HG02938 (cell line): ENCODE measurements at regions not wholly inside any gene's neighbourhood (a gene's known extent, or its start where the extent isn't known, plus 50 kb on each side); places are given as distances from the start of the nearest gene placed in this dataset.

Source experiments
- ATAC-seq: cut with Tn5 transposase; IDR thresholded peaks from one replicate; pipeline ENCODE4 v1.9.1; 2021; ENCODE audit warnings: mild to moderate bottlenecking, moderate library complexity; ENCODE audit not compliant: unreplicated experiment

DNA sequence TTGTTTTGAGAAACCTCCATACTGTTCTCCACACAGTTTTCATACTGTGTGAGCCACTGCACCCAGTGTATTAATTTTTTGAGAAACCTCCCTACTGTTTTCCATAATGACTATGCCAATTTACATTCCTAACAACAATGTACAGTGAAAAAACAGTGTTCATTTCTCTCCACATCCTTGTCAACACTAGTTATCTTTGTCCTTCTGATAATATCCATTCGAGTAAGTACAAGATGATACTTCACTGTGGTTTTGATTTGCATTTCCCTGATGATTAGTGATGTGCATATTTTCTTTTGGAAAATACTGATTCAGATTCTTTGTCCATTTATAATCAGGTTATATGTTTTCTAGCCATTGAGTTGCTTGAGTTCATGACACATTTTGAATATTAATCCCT lies 462.0 kb downstream of the CDH11 start:
- ATAC-seq, result no peak

DNA sequence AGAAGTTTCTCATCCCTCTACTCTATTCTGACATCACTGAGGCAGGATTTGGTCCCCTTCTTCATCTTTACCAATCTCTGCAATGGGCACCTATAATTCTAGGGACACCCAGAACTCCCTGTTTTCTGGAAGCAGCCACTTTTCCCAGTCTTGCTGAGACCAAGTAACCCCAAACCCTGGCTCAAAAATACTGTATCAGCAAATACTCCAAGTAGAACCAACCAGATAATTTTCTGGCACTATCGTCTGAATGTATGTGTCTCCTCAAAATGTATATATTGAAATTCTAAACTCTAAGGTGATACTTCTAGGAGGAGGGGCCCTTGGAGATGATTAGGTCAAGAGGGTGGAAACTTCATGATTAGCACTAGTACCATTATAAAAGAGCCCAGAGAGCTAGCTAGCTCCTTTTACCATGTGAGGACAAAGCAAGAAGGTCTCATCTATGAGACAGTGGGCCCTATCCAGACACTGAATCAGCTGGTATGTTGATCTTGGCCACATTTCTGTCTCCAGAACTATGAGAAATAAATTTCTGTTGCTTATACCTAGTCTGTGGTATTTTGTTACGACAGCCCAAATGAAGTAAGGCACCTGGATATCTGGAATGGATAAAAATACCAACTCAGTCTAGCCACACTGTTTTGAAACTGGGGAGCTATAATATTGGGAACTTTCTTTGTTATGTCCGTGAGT lies 464.4 kb downstream of the CDH11 start:
- no peak for ATAC-seq

DNA sequence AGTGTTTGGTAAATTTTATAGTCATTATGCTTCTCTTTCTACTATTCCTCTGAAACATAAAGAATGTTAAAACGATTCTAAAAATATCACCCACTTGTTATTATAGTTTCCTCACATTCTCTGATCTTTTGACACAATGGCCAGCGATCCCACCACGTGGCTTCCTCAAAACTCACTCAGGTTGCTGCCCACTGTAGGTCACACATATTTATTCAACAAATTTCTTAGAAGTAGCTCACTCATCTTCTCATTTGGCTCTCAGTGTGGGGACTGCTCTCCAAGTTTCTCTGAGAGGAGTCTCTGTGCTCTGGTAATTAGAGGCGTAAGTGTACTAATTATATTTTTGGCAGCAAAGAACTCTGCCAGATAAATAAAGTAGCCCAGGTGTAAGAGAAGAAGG lies 465.4 kb downstream of the CDH11 start:
- no peak for ATAC-seq

DNA sequence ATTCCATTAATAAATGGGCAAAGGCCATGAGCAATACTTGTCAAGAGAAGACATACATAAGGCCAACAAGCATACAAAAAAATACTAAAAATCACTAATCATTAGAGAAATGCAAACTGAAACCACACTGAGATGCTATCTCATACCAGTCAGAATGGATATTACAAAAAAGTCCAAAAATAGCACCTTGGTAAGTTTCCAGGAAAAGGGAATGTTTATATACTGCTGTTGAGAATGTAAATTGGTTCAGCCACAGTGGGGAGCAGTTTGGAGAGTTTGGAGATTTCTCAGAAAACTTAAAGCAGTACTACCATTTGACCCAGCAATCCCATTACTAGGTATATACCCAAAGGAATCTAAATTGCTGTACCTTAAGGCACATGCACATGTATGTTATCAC lies 467.7 kb downstream of the CDH11 start:
- no peak for ATAC-seq

DNA sequence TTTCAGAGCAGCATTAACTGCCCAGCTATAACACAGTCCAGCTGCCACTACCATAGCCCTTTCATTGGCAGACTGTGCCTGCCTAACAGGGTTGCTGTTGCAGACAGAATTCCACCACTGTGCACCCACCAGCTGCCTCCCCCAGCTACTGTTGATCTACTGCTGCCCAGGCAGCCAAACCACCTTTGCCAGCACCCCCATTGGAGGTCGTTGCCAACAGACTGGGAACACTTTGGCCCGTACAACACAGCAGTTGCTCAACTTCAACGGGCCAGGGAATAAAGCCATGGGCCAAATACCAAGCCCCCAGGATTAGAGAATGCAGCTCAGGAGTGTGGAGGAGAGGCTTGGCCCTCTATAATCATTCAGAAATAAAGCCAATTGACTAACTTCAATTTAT lies 473.6 kb downstream of the CDH11 start:
- ATAC-seq, result no peak

DNA sequence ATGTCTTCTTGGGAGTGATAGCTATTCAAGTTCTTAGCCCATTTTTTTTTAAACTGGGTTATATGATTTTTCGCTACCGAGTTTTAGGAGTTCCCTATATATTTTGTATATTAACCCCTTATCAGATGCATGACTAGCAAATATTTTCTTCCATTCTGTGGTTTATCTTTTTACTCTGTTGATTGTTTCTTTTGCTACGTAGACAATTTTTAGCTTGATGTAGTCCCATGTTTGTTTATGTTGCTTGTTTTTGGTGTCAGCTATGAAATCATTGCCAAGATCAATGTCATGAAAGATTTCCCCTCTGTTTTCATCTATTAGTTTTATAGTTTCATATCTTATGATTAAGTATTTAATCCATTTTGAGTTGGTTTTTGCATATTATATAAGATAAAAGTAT lies 480.5 kb downstream of the CDH11 start:
- no peak for ATAC-seq

DNA sequence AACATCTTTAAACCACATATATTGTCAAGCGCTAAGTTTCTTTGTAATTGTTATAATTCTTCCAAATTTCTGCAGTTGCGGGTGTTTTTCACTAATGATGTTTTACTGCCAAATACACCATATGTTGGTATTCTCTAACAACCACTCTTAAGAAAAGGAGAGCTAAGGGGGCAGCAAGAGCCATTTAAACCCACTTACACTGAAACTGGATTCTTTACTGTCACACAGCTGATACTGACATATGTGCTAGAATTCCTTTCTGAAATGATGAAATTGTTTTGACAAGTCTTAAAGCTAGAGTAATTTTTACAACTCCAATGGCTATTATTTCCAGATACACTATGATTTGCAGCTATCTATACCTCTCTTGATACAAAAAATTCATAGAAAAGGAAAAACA lies 483.1 kb downstream of the CDH11 start:
- no peak for ATAC-seq

DNA sequence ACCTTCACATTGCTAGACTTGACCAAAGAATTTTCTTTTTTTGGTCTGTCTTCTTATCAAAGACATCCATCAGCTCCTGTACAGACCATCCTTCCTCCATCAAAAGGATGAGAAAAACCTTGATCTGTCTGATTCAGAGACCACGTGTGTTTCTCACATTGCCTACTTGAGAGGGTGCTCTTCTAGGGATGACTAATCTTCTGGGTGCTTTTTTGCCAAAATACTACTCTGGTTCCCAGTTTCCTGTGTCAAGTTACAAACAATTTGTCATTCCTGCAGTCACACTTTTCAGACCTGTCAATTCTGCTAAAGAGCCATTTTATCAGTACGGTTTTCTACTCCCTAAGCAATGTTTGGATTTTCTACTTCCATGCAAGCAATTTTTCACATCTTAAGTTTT lies 492.2 kb downstream of the CDH11 start:
- no peak for ATAC-seq

DNA sequence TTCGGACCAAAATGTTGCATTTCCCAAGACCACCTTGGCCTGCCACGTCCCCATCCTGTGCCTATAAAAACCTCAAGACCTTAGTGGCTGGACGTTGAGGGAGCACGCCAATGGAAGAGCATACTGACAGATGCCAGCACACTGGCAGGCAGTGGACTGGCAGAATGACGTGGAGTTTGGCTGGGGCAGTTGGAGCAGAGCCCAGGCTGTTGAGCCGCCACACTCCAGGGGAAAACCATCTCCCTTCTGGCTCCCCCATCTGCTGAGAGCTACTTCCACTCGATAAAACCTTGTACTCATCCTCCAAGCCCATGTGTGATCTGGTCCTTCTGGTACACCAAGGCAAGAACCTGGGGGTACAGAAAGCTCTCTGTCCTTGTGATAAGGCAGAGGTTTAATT lies 494.1 kb downstream of the CDH11 start:
- ATAC-seq, result no peak

DNA sequence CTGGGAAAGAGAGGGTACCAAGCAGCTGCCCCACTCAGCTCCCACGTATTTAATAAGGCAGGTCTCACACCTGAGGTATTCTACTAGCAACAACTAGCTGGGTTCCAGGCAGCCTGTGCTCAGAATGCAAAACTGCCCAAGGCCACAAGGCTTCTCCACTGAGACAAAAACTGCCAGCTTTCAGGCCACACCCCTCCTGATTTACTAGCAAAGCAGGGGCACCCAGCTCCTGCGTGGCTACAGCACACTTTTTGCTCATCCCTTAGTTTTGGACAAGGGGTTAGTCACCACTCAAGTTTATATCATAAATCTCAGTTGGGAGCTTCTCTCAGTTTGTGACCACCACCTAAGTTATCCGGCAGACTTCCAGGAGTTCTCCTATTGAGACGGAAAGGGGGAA lies 494.6 kb downstream of the CDH11 start:
- ATAC-seq, result no peak

DNA sequence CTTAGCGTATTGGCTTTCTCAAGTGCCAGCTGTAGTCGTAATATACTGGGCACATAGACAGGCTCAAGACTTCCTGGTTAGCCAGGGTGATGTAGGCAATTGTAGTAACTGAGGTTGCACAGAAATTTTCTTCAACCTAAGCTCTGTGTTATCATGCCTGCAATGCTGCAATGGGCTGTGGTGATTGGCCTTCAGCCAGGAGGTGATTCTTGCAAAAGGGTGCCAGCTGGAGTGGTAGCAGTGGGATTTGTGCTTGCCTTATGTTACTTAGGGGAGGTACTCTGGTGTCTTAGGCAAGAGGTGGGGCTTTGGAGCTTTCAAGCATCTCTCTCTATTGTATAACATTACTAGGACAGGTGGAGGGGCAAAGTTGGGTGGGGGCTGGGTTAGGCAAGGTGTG lies 495.1 kb downstream of the CDH11 start:
- ATAC-seq, result no peak

DNA sequence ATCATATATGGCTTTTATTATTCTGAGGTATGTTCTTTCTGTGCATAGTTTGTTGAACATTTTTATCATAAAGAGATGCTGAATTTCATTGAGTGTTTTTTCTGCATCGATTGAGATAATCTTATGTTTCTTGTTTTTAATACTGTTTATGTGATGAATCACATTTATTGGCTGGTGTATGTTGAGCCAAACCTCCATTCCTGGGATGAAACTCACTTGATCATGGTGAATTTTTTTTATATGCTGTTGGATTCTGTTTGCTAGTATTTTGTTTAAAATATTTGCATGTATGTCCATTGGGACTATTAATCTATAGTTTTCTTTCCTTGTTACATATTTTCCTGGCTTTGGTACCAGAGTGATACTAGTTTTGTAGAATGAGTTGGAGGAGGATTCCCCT lies 500.2 kb downstream of the CDH11 start:
- ATAC-seq, result no peak

DNA sequence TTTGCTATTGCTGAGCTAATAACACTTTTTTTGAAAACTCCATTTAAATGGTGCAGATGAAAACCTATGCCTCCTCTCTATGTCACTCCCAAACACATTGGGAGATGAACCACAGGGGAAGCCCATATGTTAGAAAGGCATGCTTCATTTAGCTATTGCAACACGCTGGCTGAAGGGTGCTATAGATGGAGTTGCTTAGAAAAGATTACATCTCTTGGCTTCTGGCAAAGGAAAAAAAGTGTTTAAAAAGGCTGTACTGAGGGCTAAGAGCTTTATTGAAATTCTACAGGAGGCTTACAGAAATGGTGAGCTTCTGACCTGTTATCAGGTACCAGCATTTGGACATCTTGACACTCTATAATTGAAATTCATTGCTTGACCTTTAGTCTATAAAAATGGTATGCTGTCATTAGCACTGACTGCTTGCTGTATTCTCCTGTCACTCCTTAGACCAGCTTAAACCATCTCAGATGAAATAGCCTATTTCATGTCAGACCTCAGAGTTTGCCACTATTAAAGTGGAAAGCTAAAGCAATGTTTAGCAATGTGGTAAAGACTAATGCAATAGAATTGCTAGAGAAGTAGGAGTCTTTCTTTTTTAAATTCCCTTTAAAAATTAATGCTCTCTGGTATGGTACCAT lies 503.9 kb downstream of the CDH11 start:
- ATAC-seq, result no peak

DNA sequence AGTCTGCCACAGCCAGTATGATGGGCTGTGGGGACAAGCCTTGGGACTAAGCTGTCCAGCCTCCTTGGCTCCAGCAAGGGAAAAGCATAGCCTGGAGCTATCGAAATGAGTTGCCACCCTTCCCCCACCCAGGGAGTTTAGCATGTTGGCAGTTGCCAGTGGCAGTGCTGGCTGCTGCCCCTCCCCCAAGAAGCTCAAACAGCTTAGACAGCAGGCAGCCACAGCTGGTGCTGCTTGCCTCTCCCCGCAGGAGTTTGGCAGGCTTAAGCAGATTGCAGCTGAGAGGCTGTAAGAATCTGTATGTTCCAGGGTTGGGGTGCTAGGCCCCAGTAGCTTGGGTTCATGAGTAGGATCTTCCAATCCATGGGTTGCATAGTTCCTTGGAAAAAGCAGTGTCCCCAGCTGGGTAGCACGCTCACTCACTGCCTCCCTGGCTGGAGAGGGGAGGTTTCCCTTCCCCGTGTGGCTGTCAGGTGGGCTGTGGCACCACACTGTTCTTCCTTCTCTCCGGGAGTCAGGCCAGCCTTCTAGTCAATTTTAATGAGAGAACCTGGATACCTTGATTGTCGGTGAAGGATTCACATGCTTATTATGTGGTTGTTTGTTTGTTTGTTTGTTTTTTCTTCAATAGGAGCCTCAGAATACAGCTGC lies 506.1 kb downstream of the CDH11 start:
- ATAC-seq, result no peak

DNA sequence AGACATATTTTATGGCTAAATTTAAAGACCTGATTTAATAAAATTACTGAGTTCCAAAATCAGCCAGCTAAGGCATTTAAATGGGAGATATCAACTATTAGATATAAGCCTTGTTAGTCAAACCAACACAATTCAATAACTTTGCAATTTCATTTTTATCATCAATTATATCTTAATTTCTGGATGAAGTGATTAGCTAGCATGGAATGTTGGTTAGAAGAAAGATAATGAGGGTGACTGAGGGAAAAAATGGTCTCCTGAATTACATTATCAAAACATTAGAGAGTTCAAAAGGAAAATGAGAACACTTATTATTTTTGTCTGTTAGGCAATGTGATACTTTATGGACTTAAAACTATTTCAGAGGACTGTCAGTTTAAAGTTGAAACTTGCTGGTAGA lies 525.7 kb downstream of the CDH11 start:
- no peak for ATAC-seq

DNA sequence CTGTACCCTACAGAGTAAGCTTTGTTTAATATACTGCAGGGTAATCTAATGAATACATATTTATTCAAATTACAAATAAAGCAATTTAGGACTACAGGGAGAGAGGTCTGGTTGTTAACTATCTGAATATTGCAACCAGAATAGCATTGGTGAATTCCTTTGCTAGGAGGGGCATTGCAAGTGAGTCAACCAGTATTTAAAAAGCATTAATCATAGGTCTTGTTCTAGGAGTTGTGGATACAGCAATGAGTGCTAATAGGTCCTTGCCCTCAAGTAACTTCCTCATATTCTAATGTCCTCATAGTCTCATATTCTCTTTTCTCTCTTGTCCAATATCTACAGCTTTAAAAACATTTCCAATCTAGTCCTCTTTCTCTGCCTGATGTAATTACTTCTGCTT lies 531.4 kb downstream of the CDH11 start:
- no peak for ATAC-seq

DNA sequence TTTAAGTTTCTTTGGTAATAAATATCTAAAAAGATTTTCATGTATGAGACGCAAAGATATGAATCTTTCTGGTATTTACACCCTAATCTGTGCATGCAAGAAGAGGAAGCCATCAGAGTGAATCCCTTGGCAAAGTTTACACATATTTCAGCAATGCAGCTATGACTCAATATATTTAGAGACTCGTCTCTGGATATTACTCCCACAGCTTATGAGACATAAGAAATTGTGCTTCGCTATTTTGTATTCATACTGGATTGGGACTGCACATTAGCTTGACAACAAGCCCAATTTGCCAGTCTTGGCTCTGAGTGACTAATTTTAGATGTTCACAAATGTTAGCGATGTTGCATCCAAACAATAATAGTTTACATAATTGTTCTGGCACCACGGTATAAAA lies 532.0 kb downstream of the CDH11 start:
- no peak for ATAC-seq

DNA sequence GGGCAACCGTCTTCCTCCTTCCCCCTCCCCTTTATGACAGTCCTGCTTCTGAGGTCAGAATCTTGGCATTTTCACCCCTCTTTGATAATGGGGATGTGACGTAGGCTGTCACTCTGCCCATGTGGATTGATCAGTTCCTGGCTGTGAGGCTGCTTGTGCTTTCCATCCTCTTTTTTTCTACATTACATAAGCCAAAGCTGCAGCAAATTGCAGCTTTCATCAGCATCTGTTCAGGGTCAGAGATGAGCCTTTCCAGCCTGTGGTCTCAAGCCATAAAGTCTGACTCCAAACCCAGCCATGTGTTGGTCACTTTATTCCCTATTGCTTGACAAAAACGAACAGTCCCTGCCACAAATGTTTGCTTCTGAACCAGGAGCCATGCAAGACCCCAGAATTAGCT lies 535.1 kb downstream of the CDH11 start:
- no peak for ATAC-seq

DNA sequence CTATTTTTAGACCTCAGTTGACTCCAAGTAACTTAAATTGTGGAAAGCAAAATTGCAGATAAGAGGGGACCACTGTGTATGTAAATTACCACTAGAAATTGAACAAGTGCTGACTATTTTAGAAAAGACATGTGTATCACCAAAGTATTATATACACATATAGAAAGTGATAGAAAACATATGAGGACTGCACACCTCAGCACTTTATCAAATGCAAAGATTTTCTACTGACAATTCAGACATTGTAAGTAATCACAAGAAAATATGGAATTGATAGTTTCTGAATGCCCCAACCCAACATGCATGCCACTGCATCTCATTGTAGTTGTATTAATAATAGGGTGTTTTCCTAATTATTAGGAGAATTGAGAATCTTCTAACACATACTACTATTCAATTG lies 536.5 kb downstream of the CDH11 start:
- no peak for ATAC-seq

DNA sequence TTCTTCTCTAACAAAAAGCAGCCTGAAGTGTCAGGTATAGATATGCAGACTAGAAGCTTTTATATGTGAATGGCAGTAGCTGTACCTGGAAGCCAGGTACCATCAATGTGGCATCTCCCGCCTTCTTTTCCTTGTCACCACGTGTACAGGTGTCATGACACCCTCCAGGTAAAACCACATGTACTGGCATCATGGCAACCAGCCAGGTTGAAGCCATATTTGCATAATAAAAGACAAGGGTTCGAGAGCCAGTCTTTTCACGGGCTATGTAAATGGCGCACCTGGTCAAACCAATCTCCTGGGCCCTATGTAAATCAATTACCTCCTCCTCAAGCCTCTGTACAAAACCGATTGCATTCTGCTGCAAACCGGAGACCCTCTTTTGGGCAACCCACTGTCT lies 541.3 kb downstream of the CDH11 start:
- ATAC-seq, result no peak

DNA sequence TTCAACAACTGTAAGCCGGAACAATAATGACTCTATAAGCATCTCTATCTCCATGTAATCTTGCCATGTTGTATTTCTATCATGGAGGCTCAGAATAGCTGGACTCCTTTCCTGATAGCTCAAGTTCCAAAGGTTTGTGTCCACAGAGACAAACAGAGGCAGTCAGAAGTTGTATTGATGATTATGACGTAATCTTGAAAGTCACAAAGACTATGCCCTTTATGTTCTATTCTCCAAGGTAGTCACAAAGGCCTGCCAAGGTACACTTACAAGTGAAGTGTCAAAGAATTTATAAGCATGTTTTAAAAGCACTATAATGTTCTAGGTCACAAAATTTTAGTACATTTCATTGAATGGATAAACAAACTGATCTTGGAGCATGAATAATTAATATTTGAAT lies 542.2 kb downstream of the CDH11 start:
- no peak for ATAC-seq

DNA sequence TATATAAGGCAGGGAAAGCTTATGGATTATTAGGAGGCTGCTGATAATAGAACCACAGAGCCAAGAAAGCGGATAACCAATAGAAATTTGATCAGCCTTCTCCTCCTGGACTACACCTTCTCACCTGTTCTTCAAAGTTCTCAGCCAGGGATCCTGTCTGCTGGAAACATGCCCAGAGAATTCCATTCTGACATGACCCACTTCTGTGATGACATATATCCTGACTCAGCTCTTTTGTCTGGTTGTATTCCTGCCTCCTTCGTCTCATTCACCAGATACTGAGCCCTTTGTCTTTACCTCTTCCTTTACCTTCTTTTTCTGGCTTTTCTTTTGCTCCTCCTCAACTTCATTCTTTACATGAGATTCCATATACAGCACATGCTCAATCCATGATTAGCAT lies 576.1 kb downstream of the CDH11 start:
- ATAC-seq, result no peak

DNA sequence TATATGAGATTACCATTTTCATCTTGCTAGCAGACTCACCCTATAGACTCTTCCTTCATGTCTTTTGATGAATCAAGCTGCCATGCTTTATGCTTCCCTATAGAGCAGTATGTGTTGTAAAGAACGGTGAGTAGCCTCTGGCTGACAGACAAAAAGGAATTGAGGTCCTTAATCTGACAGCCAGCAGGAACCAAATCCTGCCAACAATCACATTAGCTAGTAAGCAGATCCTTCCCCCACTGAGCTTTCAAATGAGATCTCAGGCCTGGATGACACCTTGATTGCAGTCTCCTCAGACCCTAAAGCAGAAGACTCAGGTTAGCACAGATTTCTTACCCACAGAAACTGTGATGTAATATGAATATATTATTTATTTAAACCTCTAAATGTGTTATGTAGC lies 577.0 kb downstream of the CDH11 start:
- ATAC-seq, result no peak
